Stimulated activated CD4-positive, alpha-beta T cell treated with anti-CD3 and anti-CD28 coated beads, TNF-alpha, amount 100 ng/mL, for 48 hours (primary cell): ENCODE measurements at regions not wholly inside any gene's neighbourhood (a gene's known extent, or its start where the extent isn't known, plus 50 kb on each side); places are given as distances from the start of the nearest gene placed in this dataset.

Experiments used
- DNase-seq, 3 donors: peaks; one replicate each; pipeline ENCODE4 v3.0.0-alpha.2; 2020; ENCODE audit warnings: low read depth in 3 of 3

DNA sequence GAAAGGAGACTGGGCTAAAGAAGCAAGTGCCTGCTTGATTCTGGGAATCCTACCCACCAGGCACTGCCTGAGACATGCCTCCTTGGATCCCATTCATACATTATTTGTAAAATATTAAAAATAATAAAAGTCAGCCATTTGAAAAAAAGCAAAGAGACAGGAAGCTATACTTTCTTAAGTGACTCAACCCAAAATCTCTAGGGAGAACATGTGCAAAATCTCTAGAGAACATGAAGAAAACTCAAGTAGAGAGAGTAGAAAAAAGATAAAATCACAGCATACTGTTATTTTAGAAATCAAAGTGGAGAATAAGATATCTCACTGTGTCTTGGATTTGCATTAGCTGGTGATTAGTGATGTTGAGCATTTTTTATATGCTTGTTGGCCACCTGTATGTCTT is 197.2 kb upstream of the GGTLC1 start:
- no peak for DNase-seq

DNA sequence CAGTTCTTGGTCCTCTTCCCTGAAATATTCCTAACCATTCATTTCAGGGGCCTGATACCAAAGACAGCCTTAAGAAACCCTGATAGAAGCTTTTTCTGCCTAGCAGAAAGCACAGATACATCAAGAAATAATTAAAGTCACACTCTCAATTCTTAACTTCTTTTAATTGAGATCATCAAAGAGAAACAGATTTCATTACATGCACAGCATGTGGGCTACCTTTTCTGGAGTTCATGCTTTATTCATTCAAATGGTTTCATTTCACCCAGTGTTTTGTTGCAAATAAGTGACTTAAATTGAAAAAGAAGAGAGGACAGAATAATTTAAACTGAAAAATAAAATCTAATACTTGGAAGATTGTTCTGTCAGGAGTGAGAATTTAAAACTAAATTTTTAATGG is 192.6 kb upstream of the GGTLC1 start:
- no peak for DNase-seq

DNA sequence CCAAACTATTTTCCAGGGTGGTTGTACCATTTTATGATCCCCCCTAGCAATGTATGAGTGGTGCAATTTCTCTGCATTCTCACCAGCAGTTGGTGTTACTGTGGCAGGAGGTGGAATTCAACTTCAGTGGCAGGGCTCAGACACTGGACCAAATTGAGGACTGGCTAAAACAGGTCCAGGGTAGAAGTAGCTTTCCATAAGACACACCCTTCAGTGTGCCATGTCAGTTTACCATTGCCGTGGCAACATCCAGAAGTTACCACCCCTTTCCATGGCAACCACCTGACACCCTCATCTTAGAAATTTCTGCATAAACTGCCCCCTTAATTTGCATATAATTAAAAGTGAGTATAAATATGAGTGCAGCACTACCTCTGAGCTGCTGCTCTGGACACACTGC is 180.7 kb upstream of the GGTLC1 start:
- no peak for DNase-seq

DNA sequence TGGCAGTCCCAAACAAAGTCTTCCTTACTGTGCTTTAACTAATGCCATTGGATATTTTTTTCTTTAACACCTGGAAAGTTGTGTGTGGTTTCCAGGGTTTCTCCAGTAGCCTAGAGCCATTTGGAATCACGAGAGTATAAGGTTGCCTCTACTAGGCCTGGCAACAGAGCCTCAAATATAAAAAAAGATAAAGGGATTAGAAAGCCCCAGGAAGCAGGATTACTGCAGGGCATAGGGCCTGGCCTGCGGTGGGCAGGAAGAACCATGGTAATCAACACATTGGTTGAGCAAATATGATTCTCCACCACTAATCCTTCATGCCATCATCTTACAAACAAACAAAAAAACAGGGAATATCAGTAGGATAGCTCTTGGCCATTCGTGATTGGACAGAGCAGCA is 177.8 kb upstream of the GGTLC1 start:
- DNase-seq: no peak

DNA sequence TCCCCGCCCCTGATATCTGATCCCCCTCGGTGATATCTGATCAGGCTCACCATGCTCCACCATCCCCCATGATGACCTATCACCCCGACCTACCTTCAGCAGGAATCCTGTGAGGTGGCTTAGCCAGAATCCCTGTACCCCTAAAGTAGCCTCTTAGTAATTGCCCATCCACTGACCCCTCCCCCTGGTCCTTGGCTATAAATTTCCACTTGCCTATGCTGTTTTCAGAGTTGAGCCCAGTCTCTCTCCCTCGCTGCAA is 177.5 kb upstream of the GGTLC1 start:
- no peak for DNase-seq

DNA sequence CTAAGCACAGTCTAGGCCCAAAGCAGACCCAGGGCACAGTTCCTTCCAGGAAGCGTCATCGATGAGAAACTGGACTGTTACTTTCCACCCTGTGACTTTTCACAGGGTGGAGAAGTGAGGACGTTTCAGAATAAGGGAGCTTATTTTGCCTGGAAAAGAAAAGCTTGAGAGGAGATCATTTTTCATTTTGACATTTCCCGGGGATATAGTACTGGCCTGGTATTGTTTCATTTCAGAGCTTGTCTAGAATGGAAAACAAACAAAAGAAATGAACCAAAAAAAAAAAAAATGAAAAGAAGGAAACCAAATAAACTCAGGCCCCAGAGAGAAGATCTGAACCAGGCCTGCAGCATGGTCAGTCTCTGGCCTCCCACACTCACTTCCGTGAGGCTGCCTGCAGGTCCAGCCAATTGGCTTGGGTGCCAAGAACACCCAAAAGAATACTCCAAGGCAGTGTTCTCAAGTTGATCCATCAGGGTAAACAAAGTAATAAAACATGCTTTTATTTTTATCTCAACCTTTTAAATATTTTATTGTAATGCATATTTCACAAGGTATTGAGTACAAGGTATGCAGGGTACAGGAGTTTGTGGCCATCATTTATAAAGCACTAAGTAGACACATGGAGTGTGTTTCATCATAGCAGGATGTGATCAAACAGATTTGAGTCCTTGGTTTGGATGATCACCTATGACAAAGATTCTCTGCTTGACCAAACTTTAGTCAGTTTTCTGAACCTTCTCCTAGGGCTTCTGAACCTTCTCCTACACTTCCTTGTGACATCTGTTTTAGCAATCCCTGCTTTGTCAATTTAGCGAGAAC is 176.9 kb upstream of the GGTLC1 start:
- no peak for DNase-seq

DNA sequence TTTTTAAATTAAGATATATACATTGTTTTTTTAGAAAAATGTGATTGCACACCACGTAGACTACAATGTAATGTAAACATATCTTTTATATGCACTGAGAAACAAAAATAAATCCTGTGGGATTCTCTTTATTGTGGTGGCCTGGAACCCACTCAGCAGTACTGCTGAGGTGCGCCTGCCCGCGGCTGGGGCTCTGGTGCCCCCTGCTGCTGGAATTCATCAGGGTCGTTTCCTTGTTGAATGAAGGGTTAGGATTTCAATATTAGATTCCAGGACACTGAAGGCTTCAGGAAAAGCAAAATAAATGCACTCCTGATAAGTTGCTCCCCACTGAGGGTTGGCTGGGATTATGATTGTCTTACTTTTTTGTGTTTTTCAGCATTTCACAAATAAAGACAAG is 175.8 kb upstream of the GGTLC1 start:
- DNase-seq: peak in 1 of 3 donors; percentile 6

DNA sequence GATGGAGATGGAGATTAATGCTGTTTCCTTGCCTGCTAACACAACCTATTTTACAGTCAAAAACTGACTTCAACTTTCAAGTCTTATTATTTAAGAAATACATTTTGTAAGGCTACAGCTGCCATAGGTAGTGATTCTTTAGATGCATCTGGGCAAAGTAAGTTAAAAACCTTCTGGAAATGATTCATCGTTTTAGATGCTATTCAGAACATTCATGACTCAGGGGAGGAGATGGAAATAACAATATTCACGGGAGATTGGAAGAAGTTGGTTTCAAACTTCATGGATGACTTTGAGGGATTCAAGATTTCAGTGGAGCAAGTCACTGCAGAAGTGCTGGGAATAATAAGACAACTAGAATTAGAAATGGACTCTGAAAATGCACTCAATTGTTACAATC is 174.9 kb upstream of the GGTLC1 start:
- no peak for DNase-seq

DNA sequence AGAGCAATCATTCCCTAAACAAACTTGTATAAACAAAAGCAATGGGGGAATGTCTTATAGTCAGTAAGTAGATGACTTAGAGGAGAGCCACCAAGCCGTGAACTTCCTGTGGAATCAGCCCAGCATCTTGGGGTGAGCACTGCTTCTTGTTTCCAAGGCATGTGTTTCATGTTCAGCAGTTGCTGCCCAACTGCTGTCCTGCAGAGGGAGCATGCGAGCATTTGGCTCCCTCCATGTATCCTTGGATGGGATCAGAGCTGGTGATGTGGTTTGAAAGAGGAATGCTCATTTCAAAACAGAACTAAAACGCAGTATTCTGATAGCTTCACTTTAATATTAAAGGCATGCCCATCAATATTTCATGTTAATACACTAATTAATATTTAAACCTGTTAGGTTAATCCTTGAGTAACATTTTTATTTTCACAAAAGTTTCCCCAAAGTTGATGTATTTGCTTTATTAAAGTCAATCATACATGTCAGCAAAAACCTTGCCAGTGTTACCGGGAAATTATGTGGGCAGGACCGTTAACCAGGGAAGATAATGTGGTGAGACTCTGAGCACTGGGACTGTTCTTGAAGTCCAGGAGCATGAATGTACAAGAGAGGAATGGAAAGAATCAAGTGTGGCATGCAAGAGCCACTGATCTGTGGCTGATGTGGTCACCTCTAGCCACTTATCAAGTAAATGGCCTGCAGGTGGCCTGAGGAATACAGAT is 172.1 kb upstream of the GGTLC1 start:
- DNase-seq: peak in 1 of 3 donors; percentile 4

DNA sequence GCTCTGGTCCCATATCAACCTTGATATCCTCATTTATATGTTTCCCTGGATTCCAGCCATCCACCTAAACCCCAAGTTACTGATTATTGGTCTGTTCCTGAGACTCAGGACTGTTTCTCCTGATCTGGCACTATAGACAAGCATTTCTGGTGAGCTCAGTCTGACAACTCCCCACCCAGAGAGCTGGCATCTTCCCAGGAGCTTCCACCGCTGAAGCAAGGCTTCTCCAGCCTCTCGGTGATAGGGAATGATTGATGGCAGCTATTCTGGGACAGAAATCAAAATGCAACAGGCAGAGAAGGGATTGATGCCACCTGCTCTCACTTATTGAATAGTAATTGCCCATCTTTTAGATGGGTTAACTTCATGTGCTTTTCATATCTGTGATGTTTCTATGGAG is 169.7 kb upstream of the GGTLC1 start:
- DNase-seq: no peak

DNA sequence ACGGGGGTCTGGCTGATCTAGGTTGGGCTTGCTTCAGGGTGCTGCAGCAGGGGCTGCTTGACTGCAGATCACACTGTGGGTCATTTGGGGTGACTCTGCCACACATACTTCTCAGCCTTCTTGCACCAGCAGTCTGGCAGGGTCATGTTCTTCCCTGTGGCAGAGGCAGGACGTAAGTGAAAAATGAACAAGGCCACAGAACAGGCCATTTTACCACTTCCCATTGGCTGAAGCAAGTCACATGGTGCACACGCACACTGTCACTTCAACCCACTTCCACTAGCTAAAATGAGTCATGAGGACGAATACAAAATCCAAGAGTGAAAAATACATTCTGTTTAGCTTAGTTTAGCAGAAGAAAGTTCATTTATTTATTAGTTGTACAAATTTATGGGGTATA is 168.6 kb upstream of the GGTLC1 start:
- no peak for DNase-seq

DNA sequence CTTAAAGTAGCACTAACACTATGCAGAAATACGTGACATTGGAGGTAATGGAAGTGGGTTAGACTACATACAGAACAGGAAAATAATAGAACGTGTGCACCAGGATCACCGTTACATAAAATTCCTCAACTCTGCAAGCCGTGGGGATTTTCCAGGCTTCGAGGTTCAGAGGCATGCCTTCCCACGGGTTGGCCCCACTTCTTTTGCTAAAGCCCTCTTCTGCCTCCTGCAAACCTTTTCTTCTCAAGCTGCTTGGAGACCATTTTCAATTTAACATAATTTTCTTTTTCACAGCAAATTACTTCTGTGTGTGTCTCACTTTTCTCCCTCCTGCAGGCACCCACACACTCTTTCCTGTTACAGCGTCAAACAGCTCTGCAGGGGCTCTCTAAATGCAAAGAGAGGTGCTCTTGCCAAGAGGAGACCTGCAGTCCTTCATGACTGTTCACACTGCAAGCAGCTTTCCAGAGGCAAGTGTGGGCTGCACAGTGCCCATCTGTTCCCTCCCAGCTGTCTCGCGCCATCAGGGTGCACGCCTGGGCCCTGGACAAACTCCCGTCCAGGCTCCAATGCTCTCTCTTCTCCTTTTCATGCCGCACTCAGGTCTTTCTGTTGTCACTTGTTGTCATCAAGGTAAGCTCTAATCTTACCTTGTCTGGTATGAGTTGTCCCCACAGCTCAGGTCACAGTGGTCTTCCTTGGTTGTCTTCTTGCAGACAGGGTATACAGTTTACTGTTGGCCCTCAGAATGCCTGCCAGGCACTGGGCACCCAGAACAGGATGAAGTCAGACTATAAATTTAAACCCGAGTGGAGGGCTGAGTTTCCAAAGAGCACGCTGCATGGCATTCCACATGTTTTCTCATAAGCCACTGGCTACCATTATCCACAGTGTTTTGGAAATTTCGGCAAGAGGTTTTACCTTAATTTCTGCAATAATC is 164.8 kb upstream of the GGTLC1 start:
- no peak for DNase-seq

DNA sequence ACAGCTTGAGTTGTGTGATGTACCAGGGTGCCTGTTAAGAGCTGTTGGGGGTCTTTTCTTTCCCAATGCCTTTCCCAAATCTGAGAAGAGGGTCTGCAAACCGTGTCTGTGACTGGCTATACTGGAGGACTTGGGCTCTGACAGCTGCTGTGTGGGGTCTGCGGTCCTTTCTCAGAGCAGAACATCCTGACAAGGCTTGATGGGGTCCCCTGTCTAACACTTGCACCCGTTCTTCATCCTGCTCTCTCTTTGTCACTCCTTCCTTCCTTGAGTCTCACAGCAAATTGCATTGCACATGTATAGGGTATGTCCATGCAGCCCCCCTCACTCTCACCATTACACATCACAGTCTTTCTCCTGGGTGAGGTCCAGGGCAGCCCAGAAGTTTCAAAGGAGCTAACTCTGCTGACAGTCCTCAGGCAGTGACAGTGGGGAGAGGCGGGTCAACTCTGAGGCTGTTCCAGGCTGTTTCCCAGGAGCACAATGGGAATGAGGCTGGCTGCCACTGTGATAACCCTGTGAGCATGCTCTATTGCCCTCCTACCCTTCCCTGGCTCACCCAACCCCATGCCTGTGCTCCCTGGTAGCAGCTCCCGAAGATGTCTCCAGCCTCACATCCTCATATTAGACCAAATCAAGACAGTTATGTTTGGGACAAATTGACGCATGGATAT is 163.2 kb upstream of the GGTLC1 start:
- DNase-seq: no peak

DNA sequence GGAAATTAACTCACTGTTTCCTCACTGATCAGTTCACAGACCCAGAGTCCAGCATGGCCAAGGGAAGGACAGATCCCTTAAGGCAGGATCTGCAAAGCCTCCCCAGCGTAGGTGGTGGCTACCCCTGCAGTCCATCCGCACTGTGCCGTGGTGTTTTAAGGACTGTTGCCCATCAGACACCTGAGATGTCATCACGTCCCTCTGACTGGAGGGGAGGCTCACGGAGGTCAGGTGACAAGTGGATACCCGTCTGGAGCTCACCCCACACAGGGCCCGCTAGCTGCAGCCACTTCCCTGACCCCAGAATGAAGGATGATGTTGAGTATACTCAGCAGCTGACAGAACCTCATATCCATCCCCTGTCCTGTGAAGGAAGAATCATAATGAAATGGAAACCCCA is 161.8 kb upstream of the GGTLC1 start:
- DNase-seq: no peak

DNA sequence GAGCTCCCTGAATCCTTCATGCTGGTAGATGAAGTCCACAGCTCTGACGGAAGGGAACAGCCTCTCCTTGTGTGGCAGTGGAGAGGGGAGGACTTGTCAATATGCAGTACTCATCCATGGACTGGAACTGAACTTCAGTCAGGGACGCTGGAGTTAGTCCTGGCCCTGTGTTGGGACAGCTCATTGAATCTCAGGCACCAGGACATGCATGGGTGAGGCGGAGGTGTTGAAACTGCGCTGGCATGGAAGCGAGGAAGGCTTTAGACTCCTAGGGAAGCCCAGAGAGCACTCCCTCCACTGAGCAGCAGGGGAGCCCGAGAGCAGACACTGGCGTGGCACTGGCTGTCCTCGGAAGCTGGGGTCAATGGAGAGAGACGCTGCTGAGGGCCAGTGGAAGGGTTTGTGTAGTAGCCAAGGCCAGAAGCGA is 161.3 kb upstream of the GGTLC1 start:
- DNase-seq: no peak

DNA sequence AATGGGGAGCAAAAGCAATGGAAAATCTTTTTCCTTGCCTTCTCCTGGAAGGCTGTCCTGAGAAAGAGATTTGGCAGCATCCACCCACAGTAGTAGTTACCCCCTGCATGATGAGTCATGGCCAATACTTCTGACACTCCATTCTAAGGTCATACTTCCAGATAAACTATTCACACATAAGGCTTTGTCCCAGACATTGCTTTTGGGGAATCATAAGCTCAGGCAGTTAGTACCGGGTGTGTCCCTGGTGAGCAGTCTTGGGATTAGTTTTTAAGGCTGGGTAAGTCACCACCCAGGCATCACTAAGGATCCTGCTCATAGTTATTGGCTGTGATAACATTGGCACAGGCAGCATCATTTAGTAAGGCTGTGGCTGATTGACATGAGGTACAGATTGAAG is 160.6 kb upstream of the GGTLC1 start:
- no peak for DNase-seq

DNA sequence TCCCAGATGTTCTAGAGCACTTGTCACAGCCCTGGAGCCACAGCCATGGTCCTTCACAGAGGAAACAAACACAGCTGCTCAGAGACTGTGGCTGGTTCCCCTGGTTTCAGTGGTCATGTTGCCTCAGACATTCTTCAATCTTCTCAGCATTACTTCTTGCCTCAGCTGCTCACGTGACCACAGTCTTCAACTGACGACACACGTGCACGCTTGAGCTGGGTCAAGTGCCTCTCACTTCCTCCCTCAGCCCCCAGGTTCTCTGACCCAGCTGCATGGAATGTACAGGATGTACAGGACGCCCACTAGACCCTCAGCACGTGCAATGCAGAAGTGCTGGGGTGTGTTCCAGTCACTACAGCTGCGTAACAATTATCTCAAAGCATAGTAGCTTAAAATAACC is 159.8 kb upstream of the GGTLC1 start:
- DNase-seq: no peak

DNA sequence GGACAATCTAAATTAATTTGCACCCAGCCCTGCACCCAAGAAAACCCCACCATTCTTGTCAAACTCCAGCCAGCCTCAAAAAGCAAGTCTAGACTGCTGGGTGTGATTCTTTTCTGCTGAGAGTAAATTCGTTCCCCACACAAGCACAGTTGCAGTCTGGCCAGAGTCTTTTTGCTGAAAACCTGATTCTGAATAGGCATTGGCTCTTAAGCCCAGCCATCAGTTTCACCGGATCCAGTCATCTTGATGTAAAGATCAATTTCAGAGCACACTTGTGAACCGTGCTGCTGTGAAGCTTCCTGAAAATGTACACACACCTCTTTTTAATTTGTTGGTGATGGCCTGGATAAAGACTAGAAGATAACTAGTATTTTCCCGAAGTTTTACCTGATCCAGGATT is 159.4 kb upstream of the GGTLC1 start:
- no peak for DNase-seq

DNA sequence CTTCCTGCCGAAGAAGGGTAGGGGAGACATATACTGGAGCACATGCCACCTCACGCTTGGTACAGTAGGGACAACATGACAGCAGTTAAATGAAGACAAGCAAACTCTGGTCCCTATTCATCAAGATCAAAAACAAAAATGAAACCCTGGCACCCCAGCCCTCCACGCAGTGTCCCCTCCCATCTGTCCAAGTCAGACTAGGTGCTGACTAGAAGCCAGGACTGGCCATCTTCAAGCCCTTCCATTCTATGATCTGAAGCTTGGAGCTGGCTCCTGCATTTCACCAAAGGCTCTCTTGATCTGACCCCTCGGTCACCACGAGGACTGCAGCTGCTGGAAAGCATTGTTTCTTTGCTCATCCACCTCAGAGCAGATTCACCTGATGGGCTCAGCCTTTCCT is 158.9 kb upstream of the GGTLC1 start:
- DNase-seq: no peak

DNA sequence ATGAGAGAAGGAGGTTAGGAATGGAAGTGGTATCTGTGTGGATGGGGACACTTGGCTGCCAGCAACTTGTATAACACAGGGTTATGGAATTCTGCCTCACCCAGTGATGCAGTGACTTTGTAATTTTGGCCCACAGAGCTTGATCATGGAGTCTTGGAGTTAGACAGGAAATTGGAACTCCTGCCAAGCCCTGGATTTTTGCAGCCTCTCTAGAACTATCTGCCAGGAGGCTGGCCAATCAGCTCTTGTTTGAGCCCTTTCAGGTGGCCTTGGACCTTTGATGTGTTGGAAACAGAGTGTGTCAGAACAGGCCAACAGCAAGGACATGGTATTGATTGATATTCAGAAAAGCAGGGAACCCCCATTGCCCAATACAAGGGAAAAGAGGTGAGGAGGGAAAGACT is 157.7 kb upstream of the GGTLC1 start:
- DNase-seq: no peak

DNA sequence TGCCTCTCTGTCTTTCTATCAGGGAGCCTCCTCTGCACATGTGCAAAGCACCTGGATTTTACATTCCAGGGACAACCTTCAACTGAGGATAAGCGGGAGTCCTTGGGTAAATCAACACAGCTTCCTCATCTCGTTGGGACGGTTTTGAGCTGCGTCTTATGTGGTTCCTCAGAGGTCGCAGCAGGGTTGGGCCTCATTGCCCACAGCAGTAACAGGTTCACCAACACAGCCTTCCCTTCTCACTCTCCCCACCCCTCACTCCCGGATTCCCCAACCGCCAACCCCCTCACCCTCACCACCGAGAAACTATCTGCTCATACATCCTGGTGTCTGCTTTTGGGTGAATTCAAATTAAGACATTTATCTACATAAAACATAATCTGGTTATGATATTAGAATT is 155.8 kb upstream of the GGTLC1 start:
- DNase-seq: no peak

DNA sequence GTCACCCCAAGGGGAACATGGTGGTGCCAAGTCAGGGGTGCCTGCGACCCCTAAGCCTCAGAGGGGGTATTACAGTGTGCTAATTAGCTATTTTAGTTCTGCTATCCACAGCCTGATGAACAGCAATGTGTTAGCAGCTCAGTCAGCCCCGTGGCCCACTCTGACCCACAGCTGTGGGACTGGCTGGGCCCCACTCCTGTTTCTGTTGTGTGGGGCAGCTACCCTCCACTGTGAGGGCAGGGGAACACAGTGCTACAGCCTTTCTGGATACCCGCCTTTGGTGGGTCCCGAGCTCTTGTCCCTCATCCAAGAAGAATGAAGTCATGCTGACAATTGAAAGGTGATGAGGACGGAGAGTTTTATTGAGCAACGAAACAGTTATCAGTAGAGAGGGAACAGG is 152.5 kb upstream of the GGTLC1 start:
- no peak for DNase-seq
